Kidney capillary endothelial cell (primary cell): ENCODE measurements at regions not wholly inside any gene's neighbourhood (a gene's known extent, or its start where the extent isn't known, plus 50 kb on each side); places are given as distances from the start of the nearest gene placed in this dataset.

Experiments
- DNase-seq: peaks from one replicate; pipeline ENCODE4 v3.0.0-alpha.2; 2018; ENCODE audit warnings: low spot score

DNA sequence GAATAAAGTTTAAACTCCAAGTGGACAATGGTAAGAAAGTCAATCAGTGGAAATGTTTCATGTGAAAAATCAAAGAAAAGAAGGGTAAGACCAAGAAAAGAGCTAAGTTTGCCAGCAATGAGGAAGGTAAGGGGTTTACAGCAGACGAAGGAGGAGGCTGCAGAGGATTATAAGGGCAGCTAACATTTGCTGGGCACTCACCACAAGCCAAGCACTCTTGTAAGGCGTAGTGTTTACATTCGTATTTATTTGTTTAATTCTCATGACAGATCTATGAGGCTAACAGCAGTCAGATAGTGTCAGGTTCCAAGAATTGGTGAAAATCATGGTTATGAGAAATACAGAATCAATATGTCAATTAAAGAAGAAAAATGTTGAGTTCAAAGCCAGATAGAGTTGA, 75.2 kb upstream of the NGF start:
- no peak for DNase-seq

DNA sequence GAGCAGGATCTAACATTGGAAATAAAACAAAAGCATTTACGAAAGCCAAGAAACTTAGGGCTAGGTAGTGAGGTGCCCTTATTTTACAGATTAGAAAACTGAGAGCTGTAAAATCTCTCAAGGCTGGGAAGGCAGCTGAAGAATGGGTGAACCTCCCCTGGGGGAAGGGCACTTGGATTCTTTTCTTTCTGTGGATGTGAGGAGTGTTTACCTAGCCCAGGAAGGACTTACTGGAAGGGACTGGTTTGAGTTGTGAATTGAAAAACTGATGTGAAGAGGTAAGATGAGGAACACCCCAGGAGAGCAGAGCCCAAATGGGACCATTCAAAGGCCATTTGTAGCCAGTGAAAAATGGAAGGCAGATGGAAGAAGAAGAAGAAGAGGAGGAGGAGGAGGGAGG, 74.7 kb upstream of the NGF start:
- DNase-seq, result no peak

DNA sequence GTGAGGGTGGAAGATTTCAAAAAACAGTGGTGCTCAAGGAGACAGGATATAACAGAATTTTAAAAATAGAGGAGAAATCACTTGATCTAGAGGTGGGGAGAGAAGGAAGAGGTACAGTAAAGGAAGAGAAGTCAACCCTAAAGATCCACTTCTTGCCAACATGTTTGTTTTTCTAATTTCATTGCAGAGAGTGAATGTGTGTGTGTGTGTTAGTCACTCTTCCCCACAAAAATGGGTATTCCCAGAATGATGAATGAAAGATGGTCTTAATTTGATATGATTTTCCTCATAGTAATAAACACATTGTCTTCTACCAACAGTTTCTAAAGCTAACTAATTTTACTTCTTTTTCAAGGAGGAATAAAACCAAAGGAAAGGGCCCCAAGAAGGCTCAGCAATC, 74.2 kb upstream of the NGF start:
- DNase-seq, result no peak

DNA sequence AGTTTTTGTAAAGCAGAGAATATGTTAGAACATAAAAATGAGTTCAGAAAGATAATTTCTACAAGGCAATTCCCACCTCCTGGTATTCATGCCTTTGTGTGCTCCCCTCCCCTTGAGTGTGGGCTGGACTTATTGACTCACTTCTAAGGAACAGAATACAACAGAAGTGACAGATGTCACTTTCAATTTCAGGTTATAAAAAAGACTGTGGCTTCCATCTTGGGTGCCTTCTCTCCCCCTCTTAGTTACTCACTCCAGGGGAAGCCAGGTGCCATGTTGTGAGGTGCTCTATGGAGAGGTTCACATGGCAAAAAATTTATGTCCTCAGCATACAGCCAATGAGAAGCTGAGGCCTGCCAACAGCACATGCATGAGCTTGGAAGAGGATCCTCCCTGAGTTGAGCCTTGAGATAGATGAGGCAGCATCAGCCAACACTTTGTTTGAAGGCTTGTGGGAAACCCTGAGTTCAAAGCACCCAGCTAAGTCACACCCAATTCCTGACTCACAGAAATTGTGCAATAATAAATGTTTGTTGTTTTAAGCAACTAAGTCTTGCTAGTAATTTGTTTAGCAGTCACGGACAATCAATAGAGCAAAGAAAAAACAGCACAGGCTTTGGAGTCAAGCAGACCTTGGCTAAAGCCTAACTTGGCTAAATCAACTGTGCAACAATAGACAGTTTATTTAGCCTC, 73.5 kb upstream of the NGF start:
- no peak for DNase-seq

DNA sequence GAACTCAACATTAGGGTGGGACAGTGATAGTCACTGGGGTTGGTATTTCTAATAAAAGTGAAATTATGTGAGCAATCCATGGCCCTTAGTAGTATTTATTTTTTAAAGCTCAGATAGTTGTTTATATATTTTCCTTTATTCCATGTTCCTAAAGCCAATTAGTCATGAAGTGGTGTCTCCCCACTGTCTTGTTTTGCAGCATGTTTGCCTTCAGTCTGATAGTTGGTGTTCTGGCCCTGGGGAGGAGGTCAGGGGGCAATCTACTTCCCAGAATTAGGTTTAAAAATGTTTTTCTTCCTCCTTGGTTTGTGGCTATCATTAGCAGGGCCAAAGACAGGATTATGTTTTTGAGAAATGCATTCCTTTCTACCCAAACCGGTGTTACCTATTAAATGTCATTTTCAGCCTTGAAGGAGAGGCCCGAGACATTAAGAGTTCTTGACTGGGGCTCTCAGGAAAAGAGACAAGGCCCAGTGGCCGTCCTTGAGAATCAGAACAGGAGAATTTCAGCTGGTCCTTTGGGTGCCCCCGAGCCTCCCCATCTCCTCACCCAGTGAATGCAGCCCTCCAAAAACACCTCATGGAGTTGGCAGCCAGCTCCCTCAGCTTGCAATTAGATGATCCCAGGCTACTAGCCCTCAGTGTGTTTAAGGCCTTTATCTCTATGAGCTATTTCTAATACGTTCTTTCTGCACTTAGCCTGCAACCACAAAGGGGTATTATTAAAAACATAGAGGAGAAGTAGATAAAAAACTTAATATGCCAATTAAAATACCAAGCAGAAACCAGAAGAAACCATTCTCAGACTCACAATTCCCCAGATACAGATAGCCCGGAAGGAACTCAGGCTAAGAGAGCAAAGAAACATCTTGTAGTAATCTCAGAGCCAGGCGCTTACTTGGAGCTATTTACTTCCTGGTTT, 71.3 kb upstream of the NGF start:
- no peak for DNase-seq

DNA sequence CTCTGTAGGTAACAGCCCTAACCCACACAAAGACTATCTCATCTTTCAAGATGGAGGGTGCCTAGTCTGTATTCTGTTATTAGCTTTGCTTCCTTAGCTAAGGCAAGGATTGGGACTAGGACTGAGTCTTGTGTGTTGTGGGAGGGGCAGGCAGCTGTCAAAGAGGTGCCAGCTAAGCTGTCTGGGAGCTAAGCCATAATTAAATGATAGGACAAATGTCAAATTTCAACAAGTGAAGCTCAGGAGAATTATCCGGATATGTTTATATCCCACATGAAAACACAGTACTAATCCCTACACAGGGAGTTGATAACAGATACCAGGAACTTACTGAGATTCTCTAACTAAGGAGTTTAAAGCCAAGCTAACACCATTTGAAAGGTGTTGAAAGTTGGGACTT, 70.5 kb upstream of the NGF start:
- DNase-seq, result no peak

DNA sequence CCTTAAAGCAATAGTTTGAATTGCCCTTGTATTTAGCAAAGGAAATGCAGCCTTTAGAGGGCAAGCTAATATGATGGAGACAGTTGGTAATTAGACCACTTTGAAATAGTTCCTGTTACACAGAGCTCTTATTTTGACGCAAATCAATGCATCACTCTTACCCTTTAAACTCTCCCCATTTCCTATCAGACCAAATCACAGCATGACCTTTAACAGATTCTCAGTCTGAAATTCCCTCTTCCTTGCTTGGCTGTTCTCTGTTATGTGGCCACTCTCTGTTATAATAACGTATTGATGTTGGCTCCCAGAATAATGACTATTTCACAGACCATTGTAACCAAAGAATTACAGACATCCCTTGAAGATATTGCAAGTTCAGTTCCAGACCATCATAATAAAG, 66.9 kb upstream of the NGF start:
- no peak for DNase-seq

DNA sequence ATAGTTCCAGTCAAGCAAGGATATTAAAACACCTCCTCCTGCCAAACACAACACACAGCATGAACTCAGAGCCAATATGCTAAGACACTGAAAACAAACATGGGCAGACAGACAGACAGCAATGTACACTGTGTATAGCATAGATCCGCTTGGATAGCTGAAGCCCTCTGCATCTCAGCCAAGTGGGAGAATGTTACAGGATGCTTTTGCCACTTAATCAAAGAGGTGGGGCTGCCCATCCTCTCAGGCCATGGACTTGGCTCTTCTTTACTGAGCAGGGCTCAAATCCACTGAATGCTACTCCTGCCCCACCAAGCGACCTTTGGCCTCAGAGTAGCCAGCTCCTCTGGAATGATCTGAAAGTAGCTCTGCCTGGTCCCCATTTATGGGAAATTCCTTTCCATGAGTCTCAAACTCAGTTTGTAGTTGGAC, 64.7 kb upstream of the NGF start:
- DNase-seq, result no peak

DNA sequence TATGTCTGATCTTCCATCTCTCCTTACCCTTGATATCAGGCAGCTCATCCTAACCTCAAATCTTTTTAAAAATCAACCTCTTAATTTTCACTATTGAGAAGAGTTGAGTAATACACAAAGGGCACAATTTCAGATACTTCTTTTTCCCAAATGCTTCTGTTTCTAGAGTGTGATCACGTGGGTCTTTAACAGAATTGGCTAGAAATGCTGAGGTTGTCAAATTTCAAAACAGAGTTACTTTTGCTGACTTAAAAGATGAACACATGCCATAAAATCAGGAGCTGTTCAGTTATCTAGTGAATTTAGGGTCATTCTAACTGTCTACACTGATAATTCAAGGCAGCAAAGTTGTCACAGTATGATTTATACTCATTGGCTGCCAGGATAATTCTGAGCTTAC, 63.6 kb upstream of the NGF start:
- DNase-seq, result no peak

DNA sequence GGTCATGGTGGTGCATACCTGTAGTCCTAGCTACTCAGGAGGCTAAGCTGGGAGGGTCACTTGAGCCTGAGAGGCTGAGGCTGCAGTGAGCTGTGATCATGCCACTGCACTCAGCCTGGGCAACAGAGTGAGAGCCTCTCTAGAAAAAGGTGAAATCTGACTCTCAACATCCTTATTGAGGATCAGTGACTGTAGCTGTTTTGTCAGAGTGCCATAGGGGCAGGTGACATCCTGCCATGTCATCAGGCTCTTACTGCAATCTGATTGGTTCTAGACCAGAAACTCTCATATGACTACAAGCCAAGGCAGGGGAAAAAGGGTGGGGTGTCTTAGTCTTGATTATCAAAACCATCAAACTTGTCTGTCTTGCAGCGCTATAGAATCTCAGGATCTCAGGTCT, 62.8 kb upstream of the NGF start:
- DNase-seq, result no peak

DNA sequence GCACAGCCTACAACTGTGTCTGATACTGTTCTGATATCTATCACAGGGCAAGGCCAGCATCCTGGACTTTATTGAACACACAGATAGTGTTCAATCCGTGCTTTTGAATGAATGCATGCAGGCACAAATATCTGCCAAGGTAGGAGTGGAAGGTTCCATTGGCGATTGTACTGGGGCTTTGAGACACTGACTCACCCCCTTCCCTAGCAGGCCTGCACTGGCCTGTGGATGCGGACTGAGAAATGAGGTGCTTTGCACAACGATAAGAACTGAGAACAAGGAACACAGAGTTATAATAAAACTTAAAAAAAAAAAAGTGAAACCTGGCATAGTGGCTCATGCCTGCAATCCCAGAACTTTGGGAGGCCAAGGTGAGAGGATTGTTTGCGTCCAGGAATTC, 62.4 kb upstream of the NGF start:
- no peak for DNase-seq

DNA sequence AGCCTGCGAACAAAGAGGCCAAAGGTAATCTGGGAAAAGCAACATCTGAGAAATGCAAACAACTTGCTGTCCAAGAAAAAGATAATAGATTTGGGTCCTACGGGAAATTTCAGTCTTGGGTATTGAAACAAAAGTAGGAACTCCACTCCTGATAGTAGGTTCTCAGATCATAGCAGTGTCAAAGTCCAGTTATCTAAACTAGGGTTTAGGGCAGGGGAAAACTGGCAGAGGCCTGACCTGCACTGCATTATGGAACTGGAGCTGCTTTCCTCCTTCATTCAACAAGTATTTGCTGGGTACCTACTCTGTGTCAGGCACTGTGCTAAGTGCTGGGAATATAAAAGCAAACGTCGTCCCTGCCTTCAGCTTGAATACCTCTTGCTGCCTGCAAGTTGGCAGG, 60.7 kb upstream of the NGF start:
- no peak for DNase-seq
